ENCODE measurements at regions not wholly inside any gene's neighbourhood (a gene's known extent, or its start where the extent isn't known, plus 50 kb on each side); places are given as distances from the start of the nearest gene placed in this dataset.

DNA sequence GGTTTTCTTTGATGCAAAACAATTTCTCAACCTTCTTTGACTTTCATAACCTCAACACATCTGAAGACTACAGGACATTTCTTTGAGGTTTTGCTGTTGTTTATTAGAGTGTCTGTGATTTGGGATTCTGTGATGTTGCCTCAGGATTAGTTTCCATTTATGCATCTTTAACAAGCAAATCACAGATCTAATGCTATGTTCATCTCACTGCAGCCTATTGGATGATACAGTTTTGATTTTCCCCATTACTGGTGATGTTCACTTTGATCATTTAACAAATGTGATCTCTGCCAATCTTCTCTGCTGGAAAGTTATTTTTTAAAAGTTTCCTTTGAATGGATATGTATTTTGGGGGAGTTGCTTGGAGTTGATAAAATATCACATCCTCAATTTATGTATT lies 624.9 kb upstream of the HS3ST1 start:
- no peaks in the 10 kb centered on the region for H3K9me3 ChIP-seq (ENCODE audit: low read length)
- TF ChIP-seq, protein P1, sequence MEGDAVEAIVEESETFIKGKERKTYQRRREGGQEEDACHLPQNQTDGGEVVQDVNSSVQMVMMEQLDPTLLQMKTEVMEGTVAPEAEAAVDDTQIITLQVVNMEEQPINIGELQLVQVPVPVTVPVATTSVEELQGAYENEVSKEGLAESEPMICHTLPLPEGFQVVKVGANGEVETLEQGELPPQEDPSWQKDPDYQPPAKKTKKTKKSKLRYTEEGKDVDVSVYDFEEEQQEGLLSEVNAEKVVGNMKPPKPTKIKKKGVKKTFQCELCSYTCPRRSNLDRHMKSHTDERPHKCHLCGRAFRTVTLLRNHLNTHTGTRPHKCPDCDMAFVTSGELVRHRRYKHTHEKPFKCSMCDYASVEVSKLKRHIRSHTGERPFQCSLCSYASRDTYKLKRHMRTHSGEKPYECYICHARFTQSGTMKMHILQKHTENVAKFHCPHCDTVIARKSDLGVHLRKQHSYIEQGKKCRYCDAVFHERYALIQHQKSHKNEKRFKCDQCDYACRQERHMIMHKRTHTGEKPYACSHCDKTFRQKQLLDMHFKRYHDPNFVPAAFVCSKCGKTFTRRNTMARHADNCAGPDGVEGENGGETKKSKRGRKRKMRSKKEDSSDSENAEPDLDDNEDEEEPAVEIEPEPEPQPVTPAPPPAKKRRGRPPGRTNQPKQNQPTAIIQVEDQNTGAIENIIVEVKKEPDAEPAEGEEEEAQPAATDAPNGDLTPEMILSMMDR (IDR thresholded peaks at IDR 0.05; ENCODE audit: poor library complexity, severe bottlenecking): no peak
- no peak for TF ChIP-seq MXI1 (conservative IDR thresholded peaks at IDR 0.05; ENCODE audit: poor library complexity, severe bottlenecking)
- TF ChIP-seq POLR2AphosphoS5 (IDR thresholded peaks at IDR 0.05): no peak
- TF ChIP-seq EP300 (conservative IDR thresholded peaks at IDR 0.05; ENCODE audit: poor library complexity, severe bottlenecking): no peak
- TF ChIP-seq TAF1 (IDR thresholded peaks at IDR 0.05; ENCODE audit: low read depth): no peak
- no peak for TF ChIP-seq RAD21 (conservative IDR thresholded peaks at IDR 0.05)
- no peak for TF ChIP-seq REST (IDR thresholded peaks at IDR 0.05; ENCODE audit: borderline replicate concordance)
- no peak for TF ChIP-seq SMC3 (conservative IDR thresholded peaks at IDR 0.05; ENCODE audit: poor library complexity)
- TF ChIP-seq EZH2 (IDR thresholded peaks at IDR 0.05; ENCODE audit: borderline replicate concordance, insufficient read depth, low read length, poor library complexity, severe bottlenecking): no peak
- no peaks in the 10 kb centered on the region for H4K20me1 ChIP-seq (ENCODE audit: insufficient read depth)
- H3K79me2 ChIP-seq (replicated peaks; ENCODE audit: insufficient read depth, low read length): no peaks in the 10 kb centered on the region
- H2AFZ ChIP-seq (ENCODE audit: low read depth, low read length): no peak overlapping the region
- no peaks in the 10 kb centered on the region for H3K27me3 ChIP-seq (ENCODE audit: insufficient read depth, low read depth, low read length)
- no peak overlapping the region for H3K27ac ChIP-seq (ENCODE audit: low read length)
- no peak overlapping the region for H3K9ac ChIP-seq (ENCODE audit: low read length)
- no peak overlapping the region for H3K4me3 ChIP-seq (ENCODE audit: low read length)
- no peaks in the 10 kb centered on the region for H3K9me2 ChIP-seq (ENCODE audit: insufficient read depth, low read length)
- H3K4me2 ChIP-seq (ENCODE audit: low read length): no peak overlapping the region
- H3K36me3 ChIP-seq (ENCODE audit: insufficient read depth, low read length): no peaks in the 10 kb centered on the region
- H3F3A ChIP-seq (ENCODE audit: insufficient read depth, low read length, poor library complexity, severe bottlenecking): no peaks in the 10 kb centered on the region

DNA sequence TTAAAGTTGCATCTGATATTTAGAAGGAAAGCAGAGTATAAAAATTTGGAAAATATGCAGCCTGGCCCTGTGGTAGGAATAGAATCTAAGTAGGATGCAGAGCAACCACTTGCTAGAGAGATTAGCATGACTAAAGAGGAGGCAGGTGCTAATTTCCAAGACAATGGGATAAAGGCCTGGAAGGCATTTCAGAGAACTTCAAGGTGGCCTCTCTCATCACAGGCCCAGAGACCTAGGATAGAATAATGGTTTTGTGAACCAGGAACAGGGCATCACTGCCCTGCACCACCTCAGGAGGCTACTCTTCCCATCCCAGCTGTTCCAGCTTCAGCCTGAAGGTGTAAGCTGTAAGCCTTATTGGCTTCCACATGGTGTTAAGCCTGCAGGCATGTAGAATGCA lies 621.7 kb upstream of the HS3ST1 start:
- Histone ChIP-seq H3K4me2 (ENCODE audit: low read length) (no peak overlapping the region), H3K4me3 (ENCODE audit: low read length) (no peak overlapping the region), H4K20me1 (ENCODE audit: insufficient read depth) (no peaks in the 10 kb centered on the region), H2AFZ (ENCODE audit: low read depth, low read length) (no peak overlapping the region), H3K27me3 (ENCODE audit: insufficient read depth, low read depth, low read length) (no peaks in the 10 kb centered on the region), H3K27ac (ENCODE audit: low read length) (no peak overlapping the region), H3K9me2 (ENCODE audit: insufficient read depth, low read length) (no peaks in the 10 kb centered on the region), H3K9me3 (ENCODE audit: low read length) (no peaks in the 10 kb centered on the region), H3K9ac (ENCODE audit: low read length) (no peak overlapping the region), H3F3A (ENCODE audit: insufficient read depth, low read length, poor library complexity, severe bottlenecking) (no peaks in the 10 kb centered on the region), H3K36me3 (ENCODE audit: insufficient read depth, low read length) (no peaks in the 10 kb centered on the region), H3K79me2 (replicated peaks; ENCODE audit: insufficient read depth, low read length) (no peaks in the 10 kb centered on the region)
- TF ChIP-seq, protein P1 (IDR thresholded peaks at IDR 0.05; ENCODE audit: poor library complexity, severe bottlenecking): no peak
- no peak for TF ChIP-seq SMC3 (conservative IDR thresholded peaks at IDR 0.05; ENCODE audit: poor library complexity)
- no peak for TF ChIP-seq TAF1 (IDR thresholded peaks at IDR 0.05; ENCODE audit: low read depth)
- TF ChIP-seq REST (IDR thresholded peaks at IDR 0.05; ENCODE audit: borderline replicate concordance): no peak
- TF ChIP-seq MXI1 (conservative IDR thresholded peaks at IDR 0.05; ENCODE audit: poor library complexity, severe bottlenecking): no peak
- TF ChIP-seq EP300 (conservative IDR thresholded peaks at IDR 0.05; ENCODE audit: poor library complexity, severe bottlenecking): no peak
- no peak for TF ChIP-seq EZH2 (IDR thresholded peaks at IDR 0.05; ENCODE audit: borderline replicate concordance, insufficient read depth, low read length, poor library complexity, severe bottlenecking)
- TF ChIP-seq RAD21 (conservative IDR thresholded peaks at IDR 0.05): no peak
- no peak for TF ChIP-seq POLR2AphosphoS5 (IDR thresholded peaks at IDR 0.05)
